GM21737 (cell line): ENCODE measurements at regions not wholly inside any gene's neighbourhood (a gene's known extent, or its start where the extent isn't known, plus 50 kb on each side); places are given as distances from the start of the nearest gene placed in this dataset.
"Not testable (repeated sequence)": the region's sequence is repeated elsewhere in the genome, so short reads cannot be mapped to it uniquely, and the experiment has no call there.

ENCODE experiments used
- ATAC-seq: cut with Tn5 transposase; IDR thresholded peaks from one replicate; pipeline ENCODE4 v1.9.1; 2021; ENCODE audit warnings: mild to moderate bottlenecking, moderate library complexity; ENCODE audit not compliant: unreplicated experiment

GRCh38 chr1:172795741-172796140 is 136.8 kb downstream of the FASLG start:
- no peak for ATAC-seq

- not testable (repeated sequence) for ATAC-seq
These were observed 140.9 kb downstream of the FASLG start for GRCh38 chr1:172799804-172800203.

GRCh38 chr1:172801771-172802322 is 142.9 kb downstream of the FASLG start:
- ATAC-seq: no peak

GRCh38 chr1:172809750-172810149 is 150.8 kb downstream of the FASLG start:
- no peak for ATAC-seq

GRCh38 chr1:172810480-172811175 is 151.7 kb downstream of the FASLG start:
- no peak for ATAC-seq

GRCh38 chr1:172811694-172812093 is 152.8 kb downstream of the FASLG start:
- ATAC-seq: no peak

GRCh38 chr1:172812118-172812517 is 153.2 kb downstream of the FASLG start:
- ATAC-seq: no peak

GRCh38 chr1:172813330-172813729 is 154.4 kb downstream of the FASLG start:
- ATAC-seq: no peak

GRCh38 chr1:172814428-172814827 is 155.5 kb downstream of the FASLG start:
- no peak for ATAC-seq

GRCh38 chr1:172815740-172816139 is 156.8 kb downstream of the FASLG start:
- no peak for ATAC-seq

- ATAC-seq: peak; percentile 90
These were observed 160.1 kb downstream of the FASLG start for GRCh38 chr1:172818841-172819527.

- no peak for ATAC-seq
These were observed 161.7 kb downstream of the FASLG start for GRCh38 chr1:172820475-172821158.

GRCh38 chr1:172821609-172822274 is 162.8 kb downstream of the FASLG start:
- no peak for ATAC-seq

- ATAC-seq: no peak
These were observed 164.0 kb downstream of the FASLG start for GRCh38 chr1:172822886-172823285.

GRCh38 chr1:172823534-172823933 is 164.6 kb downstream of the FASLG start:
- ATAC-seq: no peak

GRCh38 chr1:172824209-172824608 is 165.3 kb downstream of the FASLG start:
- ATAC-seq: no peak

- no peak for ATAC-seq
These were observed 167.3 kb downstream of the FASLG start for GRCh38 chr1:172826096-172826741.

- ATAC-seq: no peak
These were observed 168.4 kb downstream of the FASLG start for GRCh38 chr1:172827301-172827700.

GRCh38 chr1:172827841-172828240 is 168.9 kb downstream of the FASLG start:
- ATAC-seq: no peak

- no peak for ATAC-seq
These were observed 173.3 kb downstream of the FASLG start for GRCh38 chr1:172832006-172832725.
